MM.1S (cell line): ENCODE measurements at regions not wholly inside any gene's neighbourhood (a gene's known extent, or its start where the extent isn't known, plus 50 kb on each side); places are given as distances from the start of the nearest gene placed in this dataset.
A peak's percentile ranks its signal among the peaks of the same experiment; 100 is the strongest.
"Not testable (repeated sequence)": the region's sequence is repeated elsewhere in the genome, so short reads cannot be mapped to it uniquely, and the experiment has no call there.

ENCODE experiments used
- DNase-seq: peaks from one replicate; pipeline ENCODE4 v3.0.0-alpha.2; 2015
- H2AFZ ChIP-seq: fragments of 300-600 bp; sonication (generic); 2 replicates; pipeline ENCODE4 v1.6.0; 2016; ENCODE audit warnings: antibody characterized with exemption, low read length
- H3F3A ChIP-seq: fragments of 300-600 bp; sonication (generic); 2 replicates; pipeline ENCODE4 v1.6.1; 2016; ENCODE audit warnings: mild to moderate bottlenecking, antibody characterized with exemption, low read length, moderate library complexity, mixed read lengths; ENCODE audit not compliant: insufficient read depth
- H3K27ac ChIP-seq: fragments of 300-600 bp; sonication (generic); 2 replicates; pipeline ENCODE4 v1.5.1; 2016; ENCODE audit warnings: mild to moderate bottlenecking, low read length
- H3K27me3 ChIP-seq: fragments of 300-600 bp; sonication (generic); replicated peaks from 2 replicates; pipeline ENCODE4 v1.6.0; 2016; ENCODE audit warnings: low read length; ENCODE audit not compliant: insufficient read depth
- H3K36me3 ChIP-seq: fragments of 300-600 bp; sonication (generic); replicated peaks from 2 replicates; pipeline ENCODE4 v1.6.1; 2016; ENCODE audit warnings: mild to moderate bottlenecking, low read length, mixed read lengths; ENCODE audit not compliant: insufficient read depth
- H3K4me1 ChIP-seq: fragments of 300-600 bp; sonication (generic); 2 replicates; pipeline ENCODE4 v1.6.1; 2016; ENCODE audit warnings: low read length, mixed read lengths
- H3K4me2 ChIP-seq: fragments of 300-600 bp; sonication (generic); 2 replicates; pipeline ENCODE4 v1.6.0; 2016; ENCODE audit warnings: low read depth, low read length
- H3K4me3 ChIP-seq: fragments of 300-600 bp; sonication (generic); 2 replicates; pipeline ENCODE4 v1.5.1; 2016; ENCODE audit warnings: low read length, mixed read lengths
- H3K79me2 ChIP-seq: fragments of 300-600 bp; sonication (generic); 2 replicates; pipeline ENCODE4 v1.6.1; 2016; ENCODE audit warnings: mixed run types, low read length, mixed read lengths
- H3K9ac ChIP-seq: fragments of 300-600 bp; sonication (generic); 2 replicates; pipeline ENCODE4 v1.6.1; 2016; ENCODE audit warnings: low read length, mixed read lengths
- H3K9me2 ChIP-seq: fragments of 300-600 bp; sonication (generic); replicated peaks from 2 replicates; pipeline ENCODE4 v1.6.1; 2016; ENCODE audit warnings: mild to moderate bottlenecking, low read length, mixed read lengths; ENCODE audit not compliant: insufficient read depth
- H3K9me3 ChIP-seq: fragments of 300-600 bp; sonication (generic); replicated peaks from 2 replicates; pipeline ENCODE4 v1.6.1; 2016; ENCODE audit warnings: mild to moderate bottlenecking, low read length, mixed read lengths; ENCODE audit not compliant: insufficient read depth
- H4K20me1 ChIP-seq: fragments of 300-600 bp; sonication (generic); 2 replicates; pipeline ENCODE4 v1.6.1; 2016; ENCODE audit warnings: mild to moderate bottlenecking, low read length, moderate library complexity, mixed read lengths; ENCODE audit not compliant: insufficient read depth
- CTCF ChIP-seq: fragments of 300-600 bp; sonication (generic); IDR thresholded peaks from 2 replicates; pipeline ENCODE4 v1.5.1; 2016; ENCODE audit warnings: antibody characterized with exemption, low read length, mixed read lengths
- EZH2 ChIP-seq: fragments of 300-600 bp; sonication (generic); optimal IDR thresholded peaks from 2 replicates; pipeline ENCODE3; 2017; ENCODE audit warnings: low read depth, mild to moderate bottlenecking, antibody characterized with exemption, low read length, mixed read lengths
- EZH2phosphoT487 ChIP-seq: fragments of 300-600 bp; sonication (generic); IDR thresholded peaks from 2 replicates; pipeline ENCODE4 v1.6.1; 2018; ENCODE audit warnings: antibody characterized with exemption, low read length

- TF ChIP-seq EZH2: no peak
- Histone ChIP-seq H3K4me3 (no peak overlapping the region), H2AFZ (no peak overlapping the region), H3K79me2 (no peaks in the 10 kb centered on the region), H4K20me1 (no peaks in the 10 kb centered on the region), H3K36me3 (no peaks in the 10 kb centered on the region), H3K9ac (no peak overlapping the region), H3K4me1 (0 out of 2 replicates have a peak, but pooled peaks cover 5% of the 10 kb centered on the region), H3K27me3 (no peaks in the 10 kb centered on the region), H3K27ac (no peak overlapping the region), H3F3A (peaks cover 3% of the 10 kb centered on the region), H3K9me2 (no peaks in the 10 kb centered on the region; the same call in 1 of the 2 replicates), H3K9me3 (no peaks in the 10 kb centered on the region), H3K4me2 (no peak overlapping the region)
- no peak for DNase-seq
These were observed 1275.6 kb downstream of the NSUN3 start for GRCh38 chr3:95338446-95338845.

GRCh38 chr3:95341314-95341713 lies 1278.5 kb downstream of the NSUN3 start:
- Histone ChIP-seq H4K20me1 (no peaks in the 10 kb centered on the region), H3K4me3 (no peak overlapping the region), H3K4me1 (peaks cover 11% of the 10 kb centered on the region; the same call in 1 of the 2 replicates), H3K9me2 (no peaks in the 10 kb centered on the region), H3K9ac (no peak overlapping the region), H3K36me3 (no peaks in the 10 kb centered on the region), H3K79me2 (no peaks in the 10 kb centered on the region), H3K4me2 (no peak overlapping the region), H3K27me3 (no peaks in the 10 kb centered on the region), H3K27ac (no peak overlapping the region), H3K9me3 (no peaks in the 10 kb centered on the region), H2AFZ (no peak overlapping the region), H3F3A (peaks cover 12% of the 10 kb centered on the region)
- DNase-seq: no peak
- no peak for TF ChIP-seq EZH2phosphoT487
- no peak for TF ChIP-seq EZH2
- TF ChIP-seq CTCF: no peak

GRCh38 chr3:95343228-95343627 lies 1280.4 kb downstream of the NSUN3 start:
- Histone ChIP-seq H3K4me3 (peak overlapping the region; percentile 31), H3K79me2 (no peaks in the 10 kb centered on the region), H3K9ac (peak overlapping the region; percentile 45), H3K27me3 (no peaks in the 10 kb centered on the region), H3K27ac (peak overlapping the region; percentile 85), H3K36me3 (no peaks in the 10 kb centered on the region), H2AFZ (peak overlapping the region; percentile 35), H3K4me2 (peak overlapping the region; percentile 56), H3K9me3 (no peaks in the 10 kb centered on the region), H3F3A (peaks cover 12% of the 10 kb centered on the region), H3K9me2 (no peaks in the 10 kb centered on the region), H3K4me1 (peaks cover 11% of the 10 kb centered on the region; the same call in 1 of the 2 replicates), H4K20me1 (no peaks in the 10 kb centered on the region)
- TF ChIP-seq EZH2phosphoT487 (no peak), CTCF (no peak)
- DNase-seq: peak; percentile 89

- H3K4me1 ChIP-seq: peaks cover 11% of the 10 kb centered on the region; the same call in 1 of the 2 replicates
- peak overlapping the region; percentile 35 for H2AFZ ChIP-seq
- H3K27me3 ChIP-seq: no peaks in the 10 kb centered on the region
- H3K4me2 ChIP-seq: peak overlapping the region; percentile 56
- no peaks in the 10 kb centered on the region for H3K9me2 ChIP-seq
- DNase-seq: peak; percentile 87
- H3K36me3 ChIP-seq: no peaks in the 10 kb centered on the region
- H3K79me2 ChIP-seq: no peaks in the 10 kb centered on the region
- H3K9ac ChIP-seq: peak overlapping the region; percentile 45
- peak overlapping the region; percentile 31 for H3K4me3 ChIP-seq
- peak overlapping the region; percentile 85 for H3K27ac ChIP-seq
- H3F3A ChIP-seq: peaks cover 12% of the 10 kb centered on the region
- no peaks in the 10 kb centered on the region for H3K9me3 ChIP-seq
- H4K20me1 ChIP-seq: no peaks in the 10 kb centered on the region
- no peak for TF ChIP-seq EZH2
- no peak for TF ChIP-seq EZH2phosphoT487
- no peak for TF ChIP-seq CTCF
These were observed 1280.9 kb downstream of the NSUN3 start for GRCh38 chr3:95343767-95344166.

GRCh38 chr3:95347936-95348335 lies 1285.1 kb downstream of the NSUN3 start:
- not testable (repeated sequence) for H3K79me2 ChIP-seq, DNase-seq, H3K9ac ChIP-seq, H2AFZ ChIP-seq, H3K36me3 ChIP-seq, H3K9me3 ChIP-seq, H3K4me3 ChIP-seq, H4K20me1 ChIP-seq, H3K27ac ChIP-seq, H3K9me2 ChIP-seq, H3K4me2 ChIP-seq, H3K27me3 ChIP-seq
- Histone ChIP-seq H3K4me1 (peaks cover 44% of the 10 kb centered on the region), H3F3A (peaks cover 21% of the 10 kb centered on the region)
